Activated CD4-positive, alpha-beta T cell treated with anti-CD3 and anti-CD28 coated beads for 1 hour (primary cell): ENCODE measurements at regions not wholly inside any gene's neighbourhood (a gene's known extent, or its start where the extent isn't known, plus 50 kb on each side); places are given as distances from the start of the nearest gene placed in this dataset.
"Not testable (repeated sequence)": the region's sequence is repeated elsewhere in the genome, so short reads cannot be mapped to it uniquely, and the experiment has no call there.

Experiments used
- DNase-seq: peaks from one replicate; pipeline ENCODE4 v3.0.0-alpha.2; 2020

DNA sequence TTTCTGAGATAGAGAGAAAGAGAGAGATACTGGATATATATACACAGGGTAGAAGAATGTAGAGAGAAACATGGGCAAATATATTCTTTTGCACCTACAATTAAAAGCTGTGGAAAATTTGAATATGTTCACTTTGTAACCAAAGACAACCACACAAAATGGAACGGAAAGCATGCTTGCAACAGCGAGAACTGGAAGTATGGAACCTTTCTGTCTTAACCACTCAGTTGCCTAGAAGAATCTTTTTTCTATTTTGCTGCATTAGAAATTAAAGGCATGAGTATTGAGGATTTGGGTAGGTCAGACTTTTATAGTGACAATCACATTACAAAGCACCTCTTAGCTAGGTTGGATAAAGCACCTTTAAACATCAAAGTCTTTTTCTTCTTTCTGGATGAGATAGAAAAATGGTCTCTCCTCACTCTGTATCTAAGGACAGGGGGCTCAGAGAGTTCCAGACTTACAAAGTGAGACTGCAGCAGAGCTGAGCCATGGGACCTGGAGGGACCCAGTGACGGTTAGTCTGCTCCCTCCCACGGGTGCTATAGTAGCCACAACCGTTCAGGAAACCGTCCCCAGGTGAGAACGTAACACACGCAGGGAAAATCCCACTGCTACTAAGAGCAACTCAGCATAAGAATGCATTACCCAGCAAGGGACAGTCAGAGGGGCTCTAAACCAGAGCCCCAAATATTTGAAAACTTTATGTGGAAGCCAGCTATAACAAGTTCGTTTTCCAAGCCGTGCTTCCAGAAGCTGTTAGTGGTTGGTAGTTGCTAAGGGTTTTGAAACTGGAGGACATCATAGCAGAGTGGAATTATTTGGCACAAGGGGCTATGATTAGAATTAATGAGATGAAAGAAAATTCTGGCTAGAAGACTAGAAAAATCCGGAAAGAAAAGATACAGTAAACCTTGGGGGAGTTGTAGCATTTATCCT lies 97.1 kb downstream of the DAD1 start:
- DNase-seq = no peak

GRCh38 chr14:22491053-22491452 lies 98.0 kb downstream of the DAD1 start:
- not testable (repeated sequence) for DNase-seq

GRCh38 chr14:22489957-22490950 lies 98.8 kb downstream of the DAD1 start:
- DNase-seq = no peak

DNA sequence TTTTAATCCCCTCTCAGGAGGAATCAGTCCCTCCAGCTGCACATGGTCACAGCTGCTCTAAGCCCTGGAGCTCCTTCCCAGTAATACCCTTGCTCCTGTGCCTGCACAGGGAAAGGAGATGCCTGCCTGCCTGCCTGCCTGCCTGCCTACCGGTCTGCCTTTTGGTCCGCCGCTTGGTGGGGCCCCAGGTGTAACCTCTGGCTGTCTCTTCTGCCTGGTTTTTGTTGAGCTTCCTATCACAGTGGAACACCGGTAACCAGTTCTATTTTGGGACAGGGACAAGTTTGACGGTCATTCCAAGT lies 99.8 kb downstream of the DAD1 start:
- DNase-seq = no peak

DNA sequence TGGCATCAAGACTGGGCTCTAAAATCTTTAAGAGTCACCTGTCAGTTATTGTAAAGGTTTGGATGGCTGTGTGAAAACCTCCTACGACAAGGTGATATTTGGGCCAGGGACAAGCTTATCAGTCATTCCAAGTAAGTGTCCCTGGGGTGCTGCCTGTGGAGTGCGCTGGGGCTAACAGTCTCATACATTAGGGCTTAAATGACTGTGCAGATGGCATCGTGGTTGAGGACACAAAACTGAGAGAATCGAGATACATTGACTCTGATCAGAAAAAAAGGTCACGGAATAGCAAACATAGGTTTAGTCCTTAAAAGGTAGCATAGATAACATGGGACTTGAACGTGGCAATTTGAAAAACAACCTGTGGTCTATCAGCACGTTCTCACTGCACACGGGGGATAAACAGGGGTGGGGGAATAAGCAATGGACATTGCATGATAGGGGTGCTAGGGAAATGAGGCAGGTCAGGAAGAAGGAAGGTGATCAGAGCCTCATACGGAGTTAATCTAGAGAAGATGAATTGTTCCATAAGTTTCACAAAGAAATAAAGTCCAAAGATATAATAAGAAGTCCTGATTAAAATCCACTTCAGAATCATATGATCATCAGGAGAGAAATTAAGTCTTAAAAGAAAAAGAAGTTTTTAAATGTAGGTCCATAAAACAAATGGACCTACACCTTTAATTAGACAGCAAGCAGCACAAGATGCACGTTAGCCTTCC lies 100.3 kb downstream of the DAD1 start:
- no peak for DNase-seq

- no peak for DNase-seq
Observed at GRCh38 chr14:22487941-22488340, 101.1 kb downstream of the DAD1 start.

DNA sequence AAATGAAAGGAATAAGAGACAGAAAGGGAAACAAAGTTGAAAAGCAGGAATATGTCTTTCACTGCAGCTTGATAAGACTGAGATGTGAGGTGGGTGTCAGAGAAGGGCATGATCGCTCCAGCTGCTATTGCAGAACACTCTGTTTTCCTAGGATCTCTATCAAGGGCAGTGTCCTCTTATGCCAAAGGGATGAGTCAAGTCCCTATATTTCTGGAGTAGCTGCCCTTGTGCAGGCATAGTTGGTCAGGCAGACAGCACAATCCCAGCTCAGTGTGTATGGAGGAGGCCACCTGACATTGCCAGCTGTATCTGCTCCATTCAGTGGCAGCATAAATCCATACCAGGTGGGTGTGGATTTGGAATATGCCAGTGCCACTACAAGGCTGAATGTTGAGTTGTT lies 101.6 kb downstream of the DAD1 start:
- DNase-seq = no peak

- no peak for DNase-seq
Observed at GRCh38 chr14:22486675-22487074, 102.3 kb downstream of the DAD1 start.

GRCh38 chr14:22485649-22486048 lies 103.4 kb downstream of the DAD1 start:
- no peak for DNase-seq

DNA sequence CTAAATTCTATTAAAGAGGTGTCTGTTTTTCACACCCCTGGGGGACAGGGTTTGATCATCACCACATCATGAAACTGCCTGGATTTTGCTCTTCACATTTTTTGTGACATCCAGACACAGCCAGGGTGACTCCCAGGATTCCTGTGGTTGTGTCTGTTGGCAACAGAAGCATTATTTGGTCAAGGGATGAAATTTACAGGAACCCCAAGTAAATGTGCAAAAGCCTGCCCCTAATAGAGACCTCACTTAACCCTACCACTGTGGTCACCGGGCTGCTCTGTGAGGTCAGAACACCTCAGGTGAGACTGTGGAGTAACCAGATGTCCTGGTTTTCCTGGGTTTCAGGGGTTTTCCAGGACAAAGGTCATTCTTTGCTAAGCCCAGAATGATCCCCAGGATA lies 103.8 kb downstream of the DAD1 start:
- no peak for DNase-seq

DNA sequence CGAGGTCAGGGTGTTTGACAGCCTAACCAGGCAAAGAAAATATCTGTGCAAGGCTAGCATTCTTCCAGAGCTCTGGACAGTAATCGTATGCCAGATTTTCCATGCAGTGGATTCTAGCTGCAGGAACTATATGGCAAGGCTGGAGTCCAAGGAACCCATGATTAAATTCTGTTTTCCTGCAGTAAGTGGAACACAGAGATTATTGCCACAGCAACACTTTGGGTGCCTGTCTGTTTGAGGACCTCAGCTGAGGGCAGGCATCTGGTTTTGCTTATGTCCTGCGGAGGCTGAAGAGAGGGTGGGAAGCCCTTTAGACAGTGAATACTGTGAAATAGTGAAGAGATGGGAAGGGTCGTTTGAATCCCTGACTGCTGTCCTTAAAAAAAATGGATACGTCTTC lies 104.4 kb downstream of the DAD1 start:
- no peak for DNase-seq

GRCh38 chr14:22483863-22484593 lies 105.0 kb downstream of the DAD1 start:
- no peak for DNase-seq

DNA sequence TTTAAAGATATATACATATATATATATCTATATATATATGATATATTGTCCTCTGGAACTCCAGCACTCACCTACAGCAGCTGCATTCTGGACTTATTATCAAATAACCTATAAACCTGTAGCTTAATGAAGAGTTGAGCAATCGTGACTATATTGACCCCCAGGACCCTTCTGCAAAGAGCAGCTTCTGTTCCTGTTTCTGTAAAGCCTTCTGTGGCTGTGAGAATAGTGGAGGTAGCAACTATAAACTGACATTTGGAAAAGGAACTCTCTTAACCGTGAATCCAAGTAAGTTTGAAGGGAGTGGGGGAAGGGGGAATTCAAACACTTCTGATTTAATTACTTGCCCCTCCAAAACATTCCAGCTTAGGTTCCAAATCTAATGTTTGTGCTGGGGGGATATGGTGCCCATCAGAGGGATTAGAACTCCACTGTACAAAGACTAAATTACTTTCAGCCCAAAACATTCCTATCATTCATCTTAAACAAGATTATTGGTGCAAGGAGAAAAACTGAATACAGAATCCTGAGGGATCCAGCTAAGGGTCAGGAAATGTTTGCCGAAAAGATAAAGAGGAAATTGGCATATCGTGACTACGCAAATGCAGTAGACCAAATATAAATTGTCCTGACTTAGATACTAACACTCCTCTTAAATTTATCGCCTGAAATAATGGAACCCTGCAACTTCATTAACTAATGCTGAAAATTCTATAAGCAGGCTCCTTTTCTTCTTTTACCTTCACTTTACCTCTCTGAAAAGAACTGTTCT lies 106.1 kb downstream of the DAD1 start:
- no peak for DNase-seq

DNA sequence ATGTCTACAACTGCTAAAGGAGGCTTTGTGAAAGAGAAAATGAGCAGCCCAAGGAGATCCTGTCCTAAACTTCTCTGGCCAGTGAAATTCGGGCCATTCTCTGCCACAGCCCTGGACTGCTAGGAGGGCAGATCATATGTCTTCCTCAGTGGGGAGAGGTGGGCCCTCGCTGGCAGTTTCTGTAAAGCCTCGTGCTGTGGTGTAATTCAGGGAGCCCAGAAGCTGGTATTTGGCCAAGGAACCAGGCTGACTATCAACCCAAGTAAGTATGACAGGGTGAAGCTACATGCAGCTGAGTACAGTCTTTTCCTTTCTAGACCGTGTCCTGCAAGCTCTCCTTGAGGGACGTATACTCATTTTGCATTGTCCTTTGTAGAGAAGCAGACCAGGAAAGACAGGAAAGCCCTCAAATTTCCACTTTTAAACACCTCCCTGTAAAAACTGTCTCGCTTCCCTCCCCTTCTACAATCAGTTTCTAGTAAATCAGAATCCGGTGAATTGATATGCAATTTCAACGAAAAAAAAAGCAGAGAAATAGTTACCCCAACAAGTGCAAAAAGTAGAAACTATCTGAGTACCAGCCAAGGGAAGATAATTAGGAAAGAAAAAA lies 106.8 kb downstream of the DAD1 start:
- DNase-seq = no peak

DNA sequence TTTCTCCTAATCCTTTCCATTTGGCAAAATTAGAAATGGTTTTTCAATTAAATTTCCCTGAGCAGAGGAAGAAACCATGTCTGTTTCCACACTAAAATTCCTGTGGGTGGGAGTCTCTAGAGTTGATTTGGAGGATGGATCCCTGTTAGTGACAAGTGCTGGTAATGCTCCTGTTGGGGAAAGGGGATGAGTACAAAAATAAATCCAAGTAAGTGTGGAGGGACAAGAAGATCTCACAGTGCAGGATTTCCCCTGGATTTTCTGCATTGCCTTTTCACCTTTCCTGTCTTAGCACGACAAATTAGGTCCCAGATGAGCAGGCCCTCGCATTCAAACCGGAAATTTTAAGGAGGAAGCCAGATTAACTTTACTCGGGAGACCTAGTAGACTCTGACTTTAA lies 107.5 kb downstream of the DAD1 start:
- no peak for DNase-seq

- DNase-seq = no peak
Observed at GRCh38 chr14:22479776-22480464, 109.1 kb downstream of the DAD1 start.

- DNase-seq = no peak
Observed at GRCh38 chr14:22479132-22479531, 109.9 kb downstream of the DAD1 start.

DNA sequence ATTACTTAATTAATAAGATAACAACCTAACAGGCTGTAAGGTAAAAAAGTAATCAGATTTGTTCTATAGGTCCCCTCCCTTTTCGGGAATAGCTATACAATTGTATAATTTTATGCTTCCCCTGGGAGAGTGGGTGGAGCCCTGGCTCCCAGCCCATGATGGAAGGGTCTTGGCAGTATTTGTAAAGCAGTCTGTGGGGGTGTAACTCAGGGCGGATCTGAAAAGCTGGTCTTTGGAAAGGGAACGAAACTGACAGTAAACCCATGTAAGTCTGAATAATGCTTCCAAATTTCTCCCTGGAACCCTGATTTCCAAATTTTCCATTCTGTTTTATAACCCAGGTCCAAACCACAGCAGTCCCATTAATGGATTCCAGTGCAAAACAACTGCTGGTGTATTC lies 110.4 kb downstream of the DAD1 start:
- no peak for DNase-seq

GRCh38 chr14:22478247-22478646 lies 110.8 kb downstream of the DAD1 start:
- no peak for DNase-seq

GRCh38 chr14:22477569-22478194 lies 111.3 kb downstream of the DAD1 start:
- DNase-seq = no peak
